Pancreas (tissue), 10 donors: ENCODE measurements at regions not wholly inside any gene's neighbourhood (a gene's known extent, or its start where the extent isn't known, plus 50 kb on each side); places are given as distances from the start of the nearest gene placed in this dataset.

Experiments
- ATAC-seq, 4 donors: fragments of 200-7000 bp; cut with Tn5 transposase; one replicate each; pipeline versions ENCODE4 v1.8.0 to v1.9.1; 2020; ENCODE audit warnings: mild to moderate bottlenecking in 4 of 4, moderate library complexity in 4 of 4
- DNase-seq, 6 donors: peaks; one replicate each; pipeline ENCODE4 v3.0.0-alpha.2; 2020
- FAIRE-seq: peaks from 2 replicates; lab custom pipeline; 2012; peaks lifted over from hg19 to GRCh38; lab: Jason Lieb, UNC
- H3K27ac ChIP-seq, 4 donors: fragments of 200-600 bp; sonication (generic); 1 replicate in 3 of 4; 2 replicates in 1 of 4; pipeline versions ENCODE4 v1.5.0 to v1.8.0; 2020
- H3K27me3 ChIP-seq, 4 donors: fragments of 200-600 bp; one replicate each; pipeline ENCODE4 v1.8.0; 2021
- H3K36me3 ChIP-seq, 3 donors: fragments of 200-600 bp; sonication (generic) in 1 of 3; one replicate each; pipeline versions ENCODE4 v1.5.0 to v1.8.0; 2020 to 2021
- H3K4me1 ChIP-seq, 3 donors: fragments of 200-600 bp; one replicate each; pipeline ENCODE4 v1.8.0; 2021
- H3K4me3 ChIP-seq, 4 donors: fragments of 200-600 bp; sonication (generic) in 2 of 4; one replicate each; pipeline versions ENCODE4 v1.5.0 to v1.8.0; 2020 to 2021
- H3K9me3 ChIP-seq, 4 donors: fragments of 200-600 bp; one replicate each; pipeline ENCODE4 v1.8.0; 2021
- WGBS, 2 donors: extraction: QIAGEN DNeasy Blood & Tissue Kit; methylation state at CpG; one replicate each; pipeline ENCODE4 v1.1.7; 2013; 5-methylcytosine and 5-hydroxymethylcytosine counted together
- intact Hi-C, 3 donors: fragments of 100-400 bp; cut with DNase I; formaldehyde crosslinking; loops; one replicate each; pipeline versions ENCODE4 v1.11.1 to v1.14.2; 2022
- TF ChIP-seq, protein P1 (sequence below), 4 donors: fragments of 200-600 bp; sonication (generic) in 3 of 4; IDR thresholded peaks; one replicate each; pipeline versions ENCODE4 v1.5.0 to v1.8.0; 2021; ENCODE audit warnings: antibody characterized with exemption in 4 of 4
- donor health status: healthy with polysubstance abuse.
- donor health status: DM: no; HTN: no; CAD: no; lungs with moderate emphysema.
- donor health status: DM: no; HTN: no; CAD: no.
- donor health status: control.
- donor health status: control.
- donor health status: Bipolar disorder and iron deficiency.
- donor health status: DM: yes; HTN: yes; CAD: no.
- donor health status: DM: no; HTN: no; CAD: no.
- donor health status: DM: no; HTN: no; CAD: no.
- donor health status: DM: yes; HTN: yes; CAD: no.

DNA sequence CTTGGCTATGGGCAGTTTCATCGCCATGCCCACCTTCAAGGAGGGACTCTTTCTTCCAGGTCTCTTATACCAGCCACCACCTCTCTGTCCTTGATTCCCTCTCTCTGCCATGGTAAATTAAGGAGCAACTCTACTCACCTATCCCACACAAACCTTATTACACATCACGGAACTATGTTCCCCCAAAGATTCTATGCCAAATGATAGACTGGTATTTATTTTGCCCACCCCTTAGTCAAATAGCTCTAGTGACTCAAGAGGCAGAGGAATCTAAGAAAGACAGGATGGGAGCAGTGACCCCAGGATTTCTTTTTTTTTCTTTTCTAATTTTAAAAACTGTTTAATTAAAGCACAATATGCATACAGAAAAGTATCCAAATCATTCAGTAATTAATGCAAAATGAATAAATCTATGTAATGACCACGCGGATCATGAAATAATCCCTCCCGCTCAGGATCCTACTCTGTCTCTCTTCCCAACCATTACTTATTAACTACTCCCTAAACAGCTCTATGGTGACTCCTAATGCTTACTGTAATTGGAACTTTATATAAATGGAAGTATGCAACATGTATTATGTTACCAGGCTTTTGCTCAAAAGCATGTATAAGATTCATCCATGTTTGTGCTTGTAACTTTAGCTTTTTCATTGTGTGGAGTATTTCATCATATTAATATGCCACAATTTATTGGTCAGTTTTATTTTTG, 410.8 kb upstream of the RASGRP1 start:
- Histone ChIP-seq H3K4me3 (no peak overlapping the region), H3K9me3 (no peaks in the 10 kb centered on the region), H3K36me3 (no peaks in the 10 kb centered on the region), H3K27ac (no peak overlapping the region), H3K4me1 (no peaks in the 10 kb centered on the region), H3K27me3 (no peaks in the 10 kb centered on the region)
- WGBS, 2 donors: 84 to 89% methylated on average over 5 of the region's 5 CpGs
- TF ChIP-seq, protein P1, sequence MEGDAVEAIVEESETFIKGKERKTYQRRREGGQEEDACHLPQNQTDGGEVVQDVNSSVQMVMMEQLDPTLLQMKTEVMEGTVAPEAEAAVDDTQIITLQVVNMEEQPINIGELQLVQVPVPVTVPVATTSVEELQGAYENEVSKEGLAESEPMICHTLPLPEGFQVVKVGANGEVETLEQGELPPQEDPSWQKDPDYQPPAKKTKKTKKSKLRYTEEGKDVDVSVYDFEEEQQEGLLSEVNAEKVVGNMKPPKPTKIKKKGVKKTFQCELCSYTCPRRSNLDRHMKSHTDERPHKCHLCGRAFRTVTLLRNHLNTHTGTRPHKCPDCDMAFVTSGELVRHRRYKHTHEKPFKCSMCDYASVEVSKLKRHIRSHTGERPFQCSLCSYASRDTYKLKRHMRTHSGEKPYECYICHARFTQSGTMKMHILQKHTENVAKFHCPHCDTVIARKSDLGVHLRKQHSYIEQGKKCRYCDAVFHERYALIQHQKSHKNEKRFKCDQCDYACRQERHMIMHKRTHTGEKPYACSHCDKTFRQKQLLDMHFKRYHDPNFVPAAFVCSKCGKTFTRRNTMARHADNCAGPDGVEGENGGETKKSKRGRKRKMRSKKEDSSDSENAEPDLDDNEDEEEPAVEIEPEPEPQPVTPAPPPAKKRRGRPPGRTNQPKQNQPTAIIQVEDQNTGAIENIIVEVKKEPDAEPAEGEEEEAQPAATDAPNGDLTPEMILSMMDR (IDR thresholded peaks at IDR 0.05): no peak
- intact Hi-C loops: no loop called here
- no peak for DNase-seq
- ATAC-seq: no peak
- FAIRE-seq: no peak

DNA sequence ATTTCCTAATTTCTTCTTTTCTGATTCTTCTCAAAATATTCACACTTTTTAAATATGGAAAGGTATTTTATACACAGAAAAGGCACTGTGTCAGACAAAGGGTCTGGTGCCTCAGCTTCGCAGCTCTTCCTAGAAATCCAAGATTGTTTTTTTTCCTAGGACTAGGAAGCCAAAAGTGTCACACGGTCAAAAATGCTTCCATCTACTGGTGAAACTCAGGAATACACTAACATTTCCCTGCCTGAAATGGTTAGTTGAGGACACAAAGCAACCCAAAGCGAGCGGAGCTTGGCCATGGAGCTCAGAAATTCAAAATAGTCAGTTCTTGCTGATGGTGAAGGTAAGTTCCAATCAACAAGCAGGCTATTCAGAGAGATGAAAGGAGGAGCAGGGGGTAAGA, 426.5 kb upstream of the RASGRP1 start:
- TF ChIP-seq, protein P1 (IDR thresholded peaks at IDR 0.05): peak in 1 of 4 donors; percentile 15
- ATAC-seq: peak; percentile 31 to 58 (median 40)
- no peak overlapping the region for H3K4me3 ChIP-seq
- H3K36me3 ChIP-seq: no peaks in the 10 kb centered on the region
- no peak for DNase-seq
- no peak overlapping the region for H3K27ac ChIP-seq
- H3K4me1 ChIP-seq: peaks cover 0 to 4% (median 0%) of the 10 kb centered on the region in 3 donors
- WGBS, 2 donors: 64 to 65% methylated on average over 4 of the region's 4 CpGs
- no peak for FAIRE-seq
- H3K27me3 ChIP-seq: no peaks in the 10 kb centered on the region
- intact Hi-C loops: no loop called here
- no peaks in the 10 kb centered on the region for H3K9me3 ChIP-seq

DNA sequence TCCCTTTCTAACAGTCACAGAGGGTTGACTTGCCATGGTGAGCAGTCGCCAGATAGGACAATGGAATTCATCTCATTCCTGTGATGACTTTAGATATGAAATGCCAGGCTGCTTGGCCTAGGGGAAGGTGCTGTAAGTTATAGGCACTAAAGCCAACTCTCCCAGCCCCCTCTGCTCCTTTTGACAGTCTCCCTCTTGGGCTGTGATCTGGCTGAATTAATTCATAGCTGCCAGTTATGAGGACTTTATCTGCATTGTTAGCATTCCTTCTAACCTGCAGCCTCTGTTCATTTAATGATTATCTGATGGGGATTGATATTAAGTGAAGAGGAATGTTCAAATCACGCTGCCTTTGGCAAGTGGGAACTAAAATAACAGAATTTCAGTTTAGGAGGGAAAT, 427.1 kb upstream of the RASGRP1 start:
- H3K27me3 ChIP-seq: no peaks in the 10 kb centered on the region
- DNase-seq: peak in 1 of 6 donors; percentile 31
- FAIRE-seq: no peak
- intact Hi-C loops: no loop called here
- no peak overlapping the region for H3K27ac ChIP-seq
- H3K36me3 ChIP-seq: no peaks in the 10 kb centered on the region
- peak in 3 of 4 donors; percentile 46 to 72 (median 58) for ATAC-seq
- 61 to 66% methylated on average over 2 of the region's 2 CpGs for WGBS, 2 donors
- TF ChIP-seq, protein P1 (IDR thresholded peaks at IDR 0.05): no peak
- H3K4me1 ChIP-seq: peaks cover 0 to 4% (median 0%) of the 10 kb centered on the region in 3 donors
- no peaks in the 10 kb centered on the region for H3K9me3 ChIP-seq
- H3K4me3 ChIP-seq: no peak overlapping the region

DNA sequence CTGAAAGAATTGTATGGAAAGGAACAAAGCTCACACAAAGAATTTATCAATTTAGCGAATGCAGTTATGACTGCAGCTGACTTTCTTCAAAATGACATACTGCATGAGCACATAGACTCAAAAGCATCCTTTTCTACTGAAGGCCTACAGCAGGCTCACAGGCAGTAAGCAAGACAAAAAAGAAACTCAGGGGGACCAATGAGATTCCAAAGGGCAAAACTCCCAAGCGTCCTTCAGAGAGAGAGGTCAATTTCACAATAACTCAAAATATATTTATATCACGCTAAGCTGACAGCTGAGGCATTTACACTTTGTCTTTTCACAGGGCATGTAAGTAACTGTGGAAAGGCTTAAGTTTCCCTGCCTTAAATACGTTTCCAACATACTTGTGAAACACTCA, 427.9 kb upstream of the RASGRP1 start:
- 64 to 70% methylated on average over 4 of the region's 4 CpGs for WGBS, 2 donors
- Histone ChIP-seq H3K4me1 (peaks cover 0 to 5% (median 4%) of the 10 kb centered on the region in 3 donors), H3K9me3 (no peaks in the 10 kb centered on the region), H3K27me3 (no peaks in the 10 kb centered on the region), H3K27ac (no peak overlapping the region), H3K4me3 (no peak overlapping the region), H3K36me3 (no peaks in the 10 kb centered on the region)
- intact Hi-C loops: no loop called here
- FAIRE-seq (no peak), ATAC-seq (no peak), DNase-seq (no peak)
- TF ChIP-seq, protein P1 (IDR thresholded peaks at IDR 0.05): no peak

DNA sequence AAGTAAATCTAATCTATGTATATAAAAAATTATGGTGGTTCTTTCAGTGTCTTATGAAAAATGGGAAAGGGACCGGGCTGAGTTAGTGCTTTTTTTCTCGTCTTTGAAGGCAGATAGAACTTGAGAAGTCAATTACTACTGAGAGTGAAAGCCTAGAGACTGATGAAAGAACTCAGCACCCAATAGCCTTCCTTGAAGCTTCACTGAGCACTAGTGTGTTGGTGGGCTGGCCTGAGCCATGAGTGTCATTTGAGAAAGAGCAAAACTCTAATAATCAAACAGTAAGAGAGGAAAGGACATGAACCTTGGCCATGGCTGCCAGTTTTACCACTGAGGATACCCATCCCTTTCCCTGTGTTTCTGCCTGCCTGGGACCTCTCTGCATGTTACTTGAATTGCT, 428.3 kb upstream of the RASGRP1 start:
- intact Hi-C loops: no loop called here
- WGBS, 2 donors: 90 to 96% methylated on average over 2 of the region's 2 CpGs
- DNase-seq (no peak), ATAC-seq (no peak), FAIRE-seq (no peak)
- no peak overlapping the region for H3K27ac ChIP-seq
- no peaks in the 10 kb centered on the region for H3K9me3 ChIP-seq
- H3K4me1 ChIP-seq: peaks cover 0 to 5% (median 4%) of the 10 kb centered on the region in 3 donors
- TF ChIP-seq, protein P1 (IDR thresholded peaks at IDR 0.05): no peak
- no peaks in the 10 kb centered on the region for H3K36me3 ChIP-seq
- H3K27me3 ChIP-seq: no peaks in the 10 kb centered on the region
- no peak overlapping the region for H3K4me3 ChIP-seq
